Esophagus muscularis mucosa (tissue), 4 donors: ENCODE measurements at regions not wholly inside any gene's neighbourhood (a gene's known extent, or its start where the extent isn't known, plus 50 kb on each side); places are given as distances from the start of the nearest gene placed in this dataset.

Experiments used
- EP300 ChIP-seq: sonication (generic); formaldehyde crosslinking; IDR thresholded peaks from one replicate; pipeline ENCODE4 v1.6.1; 2017; ENCODE audit warnings: antibody characterized with exemption
- POLR2A ChIP-seq: fragments of 450-650 bp; IDR thresholded peaks from one replicate; pipeline ENCODE4 v1.6.1; 2017; ENCODE audit warnings: antibody characterized with exemption, moderate library complexity, mild to moderate bottlenecking, low read depth
- POLR2AphosphoS5 ChIP-seq, 2 donors: sonication (generic); formaldehyde crosslinking; IDR thresholded peaks; one replicate each; pipeline ENCODE4 v1.6.1; 2017; ENCODE audit warnings: antibody characterized with exemption in 2 of 2
- TF ChIP-seq, protein P1 (sequence below), 3 experiments: fragments of 200-600 bp in 2 of 3; fragments of 450-650 bp in 1 of 3; sonication (generic) in 2 of 3; IDR thresholded peaks; one replicate each; pipeline ENCODE4 v1.5.1; 2017 to 2019; ENCODE audit warnings: antibody characterized with exemption in 3 of 3, mild to moderate bottlenecking in 2 of 3, moderate library complexity in 1 of 3

DNA sequence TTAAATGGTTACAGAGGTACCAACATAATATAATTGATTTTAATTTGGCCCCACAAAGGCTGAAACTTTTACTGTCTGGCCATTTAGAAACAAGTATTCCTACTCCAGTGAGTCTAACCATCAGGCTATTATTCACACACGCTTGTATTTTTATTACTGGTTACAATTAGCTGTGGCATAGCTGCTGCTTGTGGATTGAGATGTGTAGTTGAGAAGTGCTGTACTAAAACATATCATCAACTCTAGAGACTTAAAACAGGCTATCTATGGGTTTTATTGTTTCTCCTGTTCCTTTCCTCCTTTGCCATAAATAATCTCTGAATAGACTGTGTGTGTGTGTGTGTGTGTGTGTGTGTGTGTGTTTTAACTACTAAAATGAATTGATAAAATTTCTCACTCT lies 530.2 kb downstream of the CCDC85A start:
- TF ChIP-seq, protein P1, sequence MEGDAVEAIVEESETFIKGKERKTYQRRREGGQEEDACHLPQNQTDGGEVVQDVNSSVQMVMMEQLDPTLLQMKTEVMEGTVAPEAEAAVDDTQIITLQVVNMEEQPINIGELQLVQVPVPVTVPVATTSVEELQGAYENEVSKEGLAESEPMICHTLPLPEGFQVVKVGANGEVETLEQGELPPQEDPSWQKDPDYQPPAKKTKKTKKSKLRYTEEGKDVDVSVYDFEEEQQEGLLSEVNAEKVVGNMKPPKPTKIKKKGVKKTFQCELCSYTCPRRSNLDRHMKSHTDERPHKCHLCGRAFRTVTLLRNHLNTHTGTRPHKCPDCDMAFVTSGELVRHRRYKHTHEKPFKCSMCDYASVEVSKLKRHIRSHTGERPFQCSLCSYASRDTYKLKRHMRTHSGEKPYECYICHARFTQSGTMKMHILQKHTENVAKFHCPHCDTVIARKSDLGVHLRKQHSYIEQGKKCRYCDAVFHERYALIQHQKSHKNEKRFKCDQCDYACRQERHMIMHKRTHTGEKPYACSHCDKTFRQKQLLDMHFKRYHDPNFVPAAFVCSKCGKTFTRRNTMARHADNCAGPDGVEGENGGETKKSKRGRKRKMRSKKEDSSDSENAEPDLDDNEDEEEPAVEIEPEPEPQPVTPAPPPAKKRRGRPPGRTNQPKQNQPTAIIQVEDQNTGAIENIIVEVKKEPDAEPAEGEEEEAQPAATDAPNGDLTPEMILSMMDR (IDR thresholded peaks at IDR 0.05) = no peak
- TF ChIP-seq POLR2A = no peak
- no peak for TF ChIP-seq EP300
- no peak for TF ChIP-seq POLR2AphosphoS5 (IDR thresholded peaks at IDR 0.05)
